HG02970 (cell line): ENCODE measurements at regions not wholly inside any gene's neighbourhood (a gene's known extent, or its start where the extent isn't known, plus 50 kb on each side); places are given as distances from the start of the nearest gene placed in this dataset.
"Not testable (repeated sequence)": the region's sequence is repeated elsewhere in the genome, so short reads cannot be mapped to it uniquely, and the experiment has no call there.

Experiments
- ATAC-seq: cut with Tn5 transposase; IDR thresholded peaks from one replicate; pipeline ENCODE4 v1.9.1; 2021; ENCODE audit warnings: mild to moderate bottlenecking, moderate library complexity, moderate number of reproducible peaks; ENCODE audit not compliant: unreplicated experiment, low FRiP score

- not testable (repeated sequence) for ATAC-seq
These were observed 85.1 kb upstream of the MAP4 start for GRCh38 chr3:48101301-48101650.

- ATAC-seq: no peak
These were observed 76.1 kb upstream of the MAP4 start for GRCh38 chr3:48092270-48092669.

DNA sequence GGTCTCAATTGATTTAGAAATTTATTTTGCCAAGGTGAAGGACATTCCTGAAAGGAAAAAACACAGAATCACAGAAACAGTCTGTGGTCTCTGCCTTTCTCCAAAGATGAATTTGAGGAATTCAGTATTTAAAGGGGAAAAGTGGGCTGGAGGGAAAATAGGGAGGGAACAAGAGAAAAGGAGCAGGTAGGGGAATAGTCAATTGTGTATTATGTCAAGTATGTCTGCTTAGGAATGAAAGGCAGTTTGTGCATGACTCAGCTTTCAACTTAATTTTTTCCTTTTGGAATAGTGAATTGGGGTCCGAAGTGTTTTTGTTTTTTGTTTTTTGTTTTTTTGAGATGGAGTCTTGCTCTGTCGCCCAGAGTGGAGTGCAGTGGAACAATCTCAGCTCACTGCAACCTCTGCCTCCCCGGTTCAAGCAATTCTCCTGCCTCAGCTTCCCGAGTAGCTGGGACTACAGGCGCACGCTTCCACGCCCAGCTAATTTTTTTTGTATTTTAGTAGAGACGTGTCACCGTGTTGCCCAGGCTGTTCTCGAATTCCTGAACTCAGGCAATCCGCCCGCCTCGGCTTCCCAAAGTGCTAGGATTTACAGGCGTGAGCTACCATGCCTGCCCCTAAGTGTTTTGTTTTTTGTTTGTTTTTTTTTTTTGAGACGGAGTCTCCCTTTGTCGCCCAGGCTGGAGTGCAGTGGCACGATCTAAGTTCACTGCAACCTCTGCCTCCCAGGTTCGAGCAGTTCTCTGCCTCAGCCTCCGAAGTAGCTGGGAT is 74.1 kb upstream of the MAP4 start:
- ATAC-seq: no peak

DNA sequence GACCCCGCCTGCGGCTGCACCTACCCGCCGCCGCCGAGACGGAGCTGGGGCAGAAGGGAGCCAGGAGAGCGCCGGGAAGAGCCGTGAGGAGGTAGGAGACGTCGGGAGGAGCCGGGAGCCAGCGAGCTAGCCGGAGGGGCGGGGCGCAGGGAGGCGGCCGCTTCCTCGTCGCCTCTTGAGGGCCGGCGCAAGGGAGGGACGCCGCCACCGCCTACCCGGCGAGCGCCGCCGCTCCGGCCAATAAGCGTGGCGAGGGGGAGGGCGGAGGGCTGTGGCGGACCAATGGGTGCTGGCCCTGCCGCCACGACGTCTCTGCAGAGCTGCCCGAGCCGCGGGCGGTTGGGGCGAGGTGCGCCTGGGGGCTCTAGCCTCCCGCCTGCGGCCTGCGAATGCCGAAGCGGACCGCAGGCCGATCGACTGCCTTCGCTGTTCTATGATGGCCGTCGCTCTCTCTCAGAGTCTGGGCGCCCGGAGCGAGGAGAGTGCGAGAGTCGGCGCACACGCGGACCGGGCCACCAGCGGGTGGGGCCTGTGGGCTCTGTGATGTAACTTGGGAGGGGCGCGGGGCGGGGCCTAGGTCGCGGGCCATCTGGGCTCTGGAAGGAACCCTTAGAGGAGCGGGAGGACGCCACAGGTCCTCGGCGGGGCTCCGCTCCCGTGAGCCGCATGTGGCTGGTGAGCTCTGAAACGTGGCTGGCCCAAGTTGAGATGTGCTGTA is 72.7 kb upstream of the MAP4 start:
- peak; percentile 89 for ATAC-seq

DNA sequence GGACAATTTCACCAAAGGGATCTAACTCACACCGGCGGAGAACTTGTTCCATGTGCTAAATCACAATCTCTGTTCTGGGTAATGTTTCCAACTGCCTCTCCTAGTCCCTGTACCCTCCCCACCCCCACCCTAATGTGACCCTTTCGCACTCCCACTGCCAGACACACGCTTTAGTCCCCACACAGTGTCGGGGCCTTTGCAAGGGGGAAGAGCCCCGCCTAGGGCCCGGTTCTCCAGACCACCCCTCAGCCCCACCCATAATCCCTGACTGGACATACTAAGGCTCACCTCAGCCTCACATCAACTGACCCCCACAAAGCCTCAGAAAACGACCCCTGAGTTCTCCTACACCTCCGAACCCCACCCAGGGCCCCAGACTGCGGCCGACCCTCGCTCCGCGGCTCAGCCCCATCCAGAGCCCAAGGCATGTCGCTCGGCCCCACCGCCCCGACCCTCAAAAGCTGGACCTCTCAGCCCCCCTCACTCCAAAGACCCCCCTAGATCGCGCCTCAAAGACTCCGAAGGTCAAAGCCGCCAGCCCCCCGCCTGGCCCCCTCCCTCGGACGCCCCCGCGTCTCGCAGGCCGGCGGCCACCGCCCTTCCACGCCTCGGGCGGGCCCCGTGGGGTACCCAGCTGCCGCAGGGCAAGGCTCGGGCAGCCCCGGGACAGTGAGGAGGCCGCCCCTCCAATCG is 72.0 kb upstream of the MAP4 start:
- ATAC-seq: no peak

DNA sequence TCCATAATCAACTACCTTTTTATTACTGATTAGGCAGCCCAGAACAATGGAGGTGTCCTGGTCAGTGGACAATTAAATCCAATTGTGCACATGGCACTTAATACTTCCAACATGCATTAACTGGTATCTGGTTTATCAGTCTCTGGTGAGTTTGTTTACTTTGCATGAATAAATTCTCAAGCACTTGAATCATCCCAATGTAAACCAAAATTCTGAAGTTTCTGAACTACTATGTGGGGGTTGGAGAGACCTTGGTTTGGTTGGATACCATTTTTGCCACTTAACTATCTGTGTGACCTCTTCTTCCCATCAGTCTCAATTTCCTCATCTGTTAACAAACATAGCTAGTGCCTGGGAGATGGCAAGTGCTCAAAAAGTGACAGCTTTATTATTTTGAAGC is 70.5 kb upstream of the MAP4 start:
- ATAC-seq: no peak

- no peak for ATAC-seq
These were observed 68.7 kb upstream of the MAP4 start for GRCh38 chr3:48084929-48085328.

- ATAC-seq: no peak
These were observed 68.0 kb upstream of the MAP4 start for GRCh38 chr3:48084170-48084569.

DNA sequence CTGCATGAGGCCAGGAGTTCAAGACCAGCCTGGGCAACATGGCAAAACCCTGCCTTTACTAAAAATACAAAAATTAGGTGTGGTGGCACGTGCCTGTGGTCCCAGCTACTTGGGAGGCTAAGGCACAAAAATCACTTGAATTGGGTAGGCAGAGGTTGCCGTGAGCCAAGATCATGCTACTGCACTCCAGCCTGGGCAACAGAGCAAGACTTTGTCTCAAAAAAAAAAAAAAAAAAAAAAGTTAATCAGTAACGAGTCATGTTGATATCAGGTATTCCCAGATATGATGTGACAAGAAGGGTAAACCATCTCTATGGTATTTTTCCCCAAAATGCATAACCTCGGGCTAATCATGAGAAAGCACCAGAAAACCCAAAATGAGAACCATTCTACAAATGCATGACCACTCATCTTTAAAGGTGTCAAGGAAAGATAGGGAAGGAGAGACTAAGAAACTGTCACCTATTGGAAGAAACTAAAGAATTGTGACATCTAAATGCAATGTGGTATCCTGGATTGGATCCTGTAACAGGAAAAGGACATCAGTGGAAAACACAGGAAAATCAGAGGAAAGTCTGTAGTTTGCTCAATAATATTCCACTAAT is 66.5 kb upstream of the MAP4 start:
- no peak for ATAC-seq

DNA sequence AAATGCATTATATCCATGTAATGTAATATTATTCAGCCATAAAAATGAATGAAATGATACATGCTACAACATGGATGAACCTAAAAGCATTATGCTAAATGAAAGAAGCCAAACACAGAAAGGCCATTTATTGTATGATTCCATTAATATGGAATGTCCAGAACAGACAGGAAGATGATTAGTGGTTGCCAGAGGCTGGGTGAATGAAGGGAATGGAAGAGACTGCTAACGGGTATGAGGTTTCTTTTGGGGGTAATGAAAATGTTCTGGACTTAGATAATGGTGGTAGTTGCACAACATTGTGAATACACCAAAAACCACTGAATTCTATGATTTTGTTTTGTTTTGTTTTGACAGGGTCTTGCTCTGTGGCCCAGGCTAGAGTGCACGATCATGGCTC is 61.6 kb upstream of the MAP4 start:
- no peak for ATAC-seq

DNA sequence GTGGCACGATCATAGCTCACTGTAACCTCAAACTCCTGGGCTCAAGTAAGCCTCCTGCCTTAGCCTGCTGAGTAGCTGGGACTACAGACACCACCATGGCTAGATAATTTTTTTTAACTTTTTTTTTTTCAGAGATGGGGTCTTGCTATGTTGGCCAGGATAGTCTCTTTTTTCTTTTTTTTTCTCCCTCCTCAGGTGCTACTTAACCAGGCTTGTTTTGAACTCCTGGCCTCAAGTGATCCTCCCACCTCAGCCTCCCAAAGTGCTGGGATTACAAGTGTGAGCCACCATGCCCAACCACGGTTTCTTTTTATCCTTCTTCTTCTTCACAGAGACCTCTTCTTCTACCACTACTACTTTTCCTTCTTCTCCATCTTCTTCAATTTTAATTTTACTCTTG is 53.8 kb upstream of the MAP4 start:
- ATAC-seq: no peak

DNA sequence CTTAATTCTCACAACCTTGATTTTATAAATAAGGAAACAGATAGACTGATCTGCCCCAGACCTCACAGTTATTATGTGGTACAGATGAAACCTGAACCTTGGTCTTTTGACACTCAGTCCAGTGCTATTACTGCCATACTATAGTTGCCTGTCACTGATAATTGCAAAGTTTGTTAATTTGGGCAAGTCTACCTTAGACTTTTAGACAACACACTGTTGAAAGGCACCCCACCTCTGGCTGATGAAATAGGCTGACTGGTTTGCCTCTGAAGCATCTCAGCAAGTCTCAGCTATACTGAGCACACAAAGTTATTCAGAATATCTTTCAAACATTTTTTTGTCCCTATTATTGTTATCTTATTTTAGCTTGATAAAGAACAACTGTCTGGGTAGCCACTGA is 53.1 kb upstream of the MAP4 start:
- ATAC-seq: no peak

DNA sequence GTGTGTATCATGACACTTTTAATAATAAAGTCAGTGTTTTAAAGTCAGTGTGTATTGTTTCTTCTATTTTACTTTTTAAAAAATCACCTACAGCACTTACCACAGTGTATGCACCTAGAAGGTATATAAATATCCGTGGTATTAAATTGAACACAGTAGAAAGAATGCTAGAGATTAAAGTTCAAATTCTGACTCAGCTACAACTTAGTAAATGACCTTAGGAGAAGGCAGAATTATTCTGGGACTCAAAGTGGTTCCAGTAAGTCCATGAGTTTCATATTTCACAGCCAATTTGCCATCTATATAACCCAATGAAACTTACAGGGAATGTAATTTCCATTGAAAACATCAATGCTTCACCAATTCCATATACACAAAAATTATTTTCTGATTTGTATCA is 52.7 kb upstream of the MAP4 start:
- ATAC-seq: no peak

- ATAC-seq: not testable (repeated sequence)
These were observed 52.1 kb upstream of the MAP4 start for GRCh38 chr3:48068320-48068719.

DNA sequence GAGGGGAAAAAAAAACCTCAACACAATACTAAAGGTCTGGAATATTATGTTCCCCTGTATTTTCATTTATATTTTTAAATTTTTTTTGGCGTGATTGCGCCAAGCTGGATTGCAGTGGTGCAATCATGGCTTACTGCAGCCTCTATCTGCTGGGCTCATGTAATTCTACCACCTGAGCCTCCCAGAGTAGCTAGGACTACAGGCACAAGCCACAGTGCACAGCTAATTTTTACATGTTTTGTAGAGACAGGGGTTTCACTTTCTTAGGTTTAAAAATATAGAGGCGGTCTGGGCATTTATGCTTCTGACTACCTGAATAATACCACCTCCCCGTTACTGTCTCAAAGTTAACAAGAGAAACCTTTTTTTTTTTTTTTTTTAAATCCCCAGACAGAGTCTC is 51.1 kb upstream of the MAP4 start:
- ATAC-seq: no peak
